Esophagus squamous epithelium (tissue), 5 donors: ENCODE measurements at regions not wholly inside any gene's neighbourhood (a gene's known extent, or its start where the extent isn't known, plus 50 kb on each side); places are given as distances from the start of the nearest gene placed in this dataset.

Source experiments
- DNase-seq: peaks from one replicate; lab custom pipeline; 2025; lab: John Stamatoyannopoulos, UW
- H3K27ac ChIP-seq, 4 donors: fragments of 200-600 bp; sonication (generic); one replicate each; pipeline ENCODE4 v1.5.1; 2016 to 2019; ENCODE audit warnings: mild to moderate bottlenecking in 1 of 4
- H3K27me3 ChIP-seq, 4 donors: fragments of 200-600 bp; sonication (generic); 1 replicate in 3 of 4; 2 replicates in 1 of 4; pipeline versions ENCODE4 v1.5.1 to v1.6.0; 2017 to 2021; ENCODE audit warnings: antibody characterized with exemption in 1 of 4
- H3K36me3 ChIP-seq, 3 donors: fragments of 200-600 bp; sonication (generic); one replicate each; pipeline ENCODE4 v1.5.1; 2016 to 2019
- H3K4me1 ChIP-seq, 3 donors: fragments of 200-600 bp; sonication (generic); one replicate each; pipeline ENCODE4 v1.5.1; 2017 to 2019
- H3K4me3 ChIP-seq, 4 donors: fragments of 200-600 bp; sonication (generic); 1 replicate in 3 of 4; 2 replicates in 1 of 4; pipeline ENCODE4 v1.5.1; 2016 to 2019; ENCODE audit warnings: mild to moderate bottlenecking in 2 of 4, moderate library complexity in 1 of 4
- H3K9me3 ChIP-seq, 3 donors: fragments of 200-600 bp; sonication (generic); one replicate each; pipeline ENCODE4 v1.5.1; 2016 to 2019
- POLR2A ChIP-seq, 4 donors: fragments of 450-650 bp; IDR thresholded peaks; one replicate each; pipeline ENCODE4 v1.6.1; 2017; ENCODE audit warnings: antibody characterized with exemption in 4 of 4, mild to moderate bottlenecking in 4 of 4, moderate library complexity in 3 of 4
- WGBS, 2 donors: methylation state at CpG; one replicate each; pipeline ENCODE4 v1.1.5; 2018; 5-methylcytosine and 5-hydroxymethylcytosine counted together
- intact Hi-C: fragments of 100-400 bp; cut with DNase I; formaldehyde crosslinking; loops from one replicate; pipeline ENCODE4 v1.15.0; 2022
- TF ChIP-seq, protein P1 (sequence below), 6 experiments: fragments of 450-650 bp in 4 of 6; fragments of 200-600 bp in 2 of 6; sonication (generic) in 2 of 6; IDR thresholded peaks; one replicate each; pipeline ENCODE4 v1.5.1; 2016 to 2019; ENCODE audit warnings: antibody characterized with exemption in 6 of 6, mild to moderate bottlenecking in 4 of 6, moderate library complexity in 4 of 6
- donor health status: DM: yes; HTN: yes; CAD: no.

DNA sequence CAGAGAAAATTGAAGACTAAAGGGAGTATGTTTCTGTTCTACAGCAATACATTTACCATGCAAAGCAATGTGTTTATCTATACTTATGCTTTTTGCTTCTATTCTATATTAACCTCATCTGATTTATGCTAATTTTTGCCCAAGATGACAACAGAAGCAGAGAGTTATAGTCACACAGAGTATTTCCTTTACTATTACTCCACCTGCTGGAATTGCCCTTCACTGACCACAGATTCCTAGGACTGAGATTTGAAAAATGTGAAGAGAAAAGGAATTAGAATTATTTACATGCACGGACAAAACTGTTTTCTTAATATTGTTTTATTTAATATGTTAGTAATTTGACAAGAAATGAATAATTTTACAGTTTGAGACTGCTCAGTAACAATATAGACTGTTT lies 745.6 kb downstream of the VGLL3 start:
- WGBS, 2 donors = 19 to 51% methylated on average over 1 of the region's 1 CpG
- H3K27ac ChIP-seq = no peak overlapping the region
- no peaks in the 10 kb centered on the region for H3K9me3 ChIP-seq
- DNase-seq = no peak
- no peaks in the 10 kb centered on the region for H3K36me3 ChIP-seq
- no peak for TF ChIP-seq POLR2A (IDR thresholded peaks at IDR 0.05)
- TF ChIP-seq, protein P1, sequence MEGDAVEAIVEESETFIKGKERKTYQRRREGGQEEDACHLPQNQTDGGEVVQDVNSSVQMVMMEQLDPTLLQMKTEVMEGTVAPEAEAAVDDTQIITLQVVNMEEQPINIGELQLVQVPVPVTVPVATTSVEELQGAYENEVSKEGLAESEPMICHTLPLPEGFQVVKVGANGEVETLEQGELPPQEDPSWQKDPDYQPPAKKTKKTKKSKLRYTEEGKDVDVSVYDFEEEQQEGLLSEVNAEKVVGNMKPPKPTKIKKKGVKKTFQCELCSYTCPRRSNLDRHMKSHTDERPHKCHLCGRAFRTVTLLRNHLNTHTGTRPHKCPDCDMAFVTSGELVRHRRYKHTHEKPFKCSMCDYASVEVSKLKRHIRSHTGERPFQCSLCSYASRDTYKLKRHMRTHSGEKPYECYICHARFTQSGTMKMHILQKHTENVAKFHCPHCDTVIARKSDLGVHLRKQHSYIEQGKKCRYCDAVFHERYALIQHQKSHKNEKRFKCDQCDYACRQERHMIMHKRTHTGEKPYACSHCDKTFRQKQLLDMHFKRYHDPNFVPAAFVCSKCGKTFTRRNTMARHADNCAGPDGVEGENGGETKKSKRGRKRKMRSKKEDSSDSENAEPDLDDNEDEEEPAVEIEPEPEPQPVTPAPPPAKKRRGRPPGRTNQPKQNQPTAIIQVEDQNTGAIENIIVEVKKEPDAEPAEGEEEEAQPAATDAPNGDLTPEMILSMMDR (IDR thresholded peaks at IDR 0.05) = no peak
- no peaks in the 10 kb centered on the region for H3K4me1 ChIP-seq
- intact Hi-C loops = no loop called here
- H3K27me3 ChIP-seq = no peaks in the 10 kb centered on the region
- H3K4me3 ChIP-seq = no peak overlapping the region

DNA sequence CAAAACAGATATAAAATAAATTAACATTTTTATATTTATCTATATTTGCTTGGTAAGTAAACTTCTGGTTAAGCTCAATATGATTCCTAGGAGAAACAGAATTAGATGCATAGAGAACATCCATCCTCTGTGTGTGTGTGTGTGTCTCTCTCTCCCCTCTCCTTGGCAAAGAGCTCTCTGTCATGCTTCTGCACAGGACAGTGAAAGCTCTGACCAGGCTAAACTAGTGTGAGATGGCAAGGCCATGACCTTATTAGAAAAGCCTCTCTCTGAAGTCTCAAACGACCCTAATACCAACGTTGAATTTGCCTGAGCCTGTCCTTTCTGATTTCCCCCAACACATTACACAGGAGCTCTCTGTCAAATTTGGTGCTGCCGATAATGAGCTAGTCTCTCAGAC lies 746.0 kb downstream of the VGLL3 start:
- TF ChIP-seq, protein P1 (IDR thresholded peaks at IDR 0.05) = no peak
- TF ChIP-seq POLR2A (IDR thresholded peaks at IDR 0.05) = no peak
- 33 to 39% methylated on average over 3 of the region's 3 CpGs for WGBS, 2 donors

DNA sequence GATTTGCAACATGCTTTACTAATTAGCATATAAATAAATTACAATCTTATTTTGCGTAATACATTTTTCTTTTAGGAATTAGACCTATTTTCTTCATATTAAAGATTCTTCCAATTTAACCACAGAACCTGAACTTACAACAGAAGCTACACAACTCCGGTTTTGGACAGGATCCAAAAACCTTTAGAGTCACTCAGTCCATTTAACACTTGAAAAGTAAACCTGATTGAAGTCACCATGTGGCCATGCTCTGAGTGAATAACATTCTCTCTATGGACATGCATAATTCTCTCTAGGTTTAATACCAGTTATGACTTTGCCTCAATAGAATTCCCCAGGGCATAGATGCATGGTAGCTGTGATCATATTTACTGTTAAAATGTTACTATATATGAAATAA lies 751.0 kb downstream of the VGLL3 start:
- H3K4me1 ChIP-seq = no peaks in the 10 kb centered on the region
- DNase-seq = no peak
- no peak overlapping the region for H3K4me3 ChIP-seq
- WGBS, 2 donors = 44 to 59% methylated on average over 2 of the region's 2 CpGs
- TF ChIP-seq, protein P1 (IDR thresholded peaks at IDR 0.05) = no peak
- no peak for TF ChIP-seq POLR2A (IDR thresholded peaks at IDR 0.05)
- H3K27me3 ChIP-seq = no peaks in the 10 kb centered on the region
- H3K36me3 ChIP-seq = no peaks in the 10 kb centered on the region
- H3K27ac ChIP-seq = no peak overlapping the region
- intact Hi-C loops = no loop called here
- no peaks in the 10 kb centered on the region for H3K9me3 ChIP-seq

More for the DNA sequence above, 746.0 kb downstream of the VGLL3 start:
- Histone ChIP-seq H3K9me3 (no peaks in the 10 kb centered on the region), H3K4me1 (no peaks in the 10 kb centered on the region), H3K27me3 (no peaks in the 10 kb centered on the region), H3K36me3 (no peaks in the 10 kb centered on the region), H3K27ac (no peak overlapping the region), H3K4me3 (no peak overlapping the region)
- no peak for DNase-seq
- intact Hi-C loops = no loop called here

DNA sequence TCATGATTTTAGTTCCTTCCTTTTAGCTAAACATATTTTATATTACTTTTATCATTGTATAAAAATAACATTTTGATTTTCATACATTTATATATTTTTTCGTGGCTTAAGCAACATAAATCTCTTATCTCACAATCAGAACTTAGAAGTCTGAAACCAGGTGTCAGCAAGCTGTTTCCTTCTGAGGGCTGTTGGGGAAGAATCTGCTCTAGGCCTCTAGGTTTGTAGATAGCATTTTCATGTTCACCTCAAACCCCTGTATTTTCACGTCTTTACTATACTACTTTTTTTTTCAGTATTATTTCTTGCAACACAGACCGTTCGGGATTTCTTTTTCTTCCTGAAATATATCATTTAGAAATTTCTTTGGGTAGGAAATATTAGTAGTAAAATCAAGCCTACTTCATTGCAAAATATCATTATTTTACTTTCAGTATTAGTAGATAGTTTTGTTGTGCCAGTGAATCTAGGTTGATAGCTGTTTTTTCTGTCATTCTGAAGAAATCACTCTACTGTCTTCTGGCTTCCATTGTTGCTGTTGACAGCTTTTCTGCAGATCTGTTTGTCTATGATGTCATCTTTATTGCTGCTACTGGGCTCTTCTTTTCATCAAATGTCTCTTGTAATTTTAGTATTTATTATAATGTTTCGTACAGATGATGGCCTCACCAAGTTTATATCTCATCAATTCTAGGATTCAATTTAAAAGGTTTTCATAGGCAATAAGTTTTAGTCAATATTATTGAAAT lies 756.3 kb downstream of the VGLL3 start:
- TF ChIP-seq, protein P1 (IDR thresholded peaks at IDR 0.05) = no peak
- TF ChIP-seq POLR2A (IDR thresholded peaks at IDR 0.05) = no peak
- H3K4me1 ChIP-seq = no peaks in the 10 kb centered on the region
- 53 to 71% methylated on average over 5 of the region's 5 CpGs for WGBS, 2 donors
- H3K27me3 ChIP-seq = no peaks in the 10 kb centered on the region
- H3K36me3 ChIP-seq = no peaks in the 10 kb centered on the region
- no peak overlapping the region for H3K4me3 ChIP-seq
- intact Hi-C loops = no loop called here
- no peak overlapping the region for H3K27ac ChIP-seq
- no peak for DNase-seq
- H3K9me3 ChIP-seq = peaks cover 0 to 5% (median 0%) of the 10 kb centered on the region in 3 donors

DNA sequence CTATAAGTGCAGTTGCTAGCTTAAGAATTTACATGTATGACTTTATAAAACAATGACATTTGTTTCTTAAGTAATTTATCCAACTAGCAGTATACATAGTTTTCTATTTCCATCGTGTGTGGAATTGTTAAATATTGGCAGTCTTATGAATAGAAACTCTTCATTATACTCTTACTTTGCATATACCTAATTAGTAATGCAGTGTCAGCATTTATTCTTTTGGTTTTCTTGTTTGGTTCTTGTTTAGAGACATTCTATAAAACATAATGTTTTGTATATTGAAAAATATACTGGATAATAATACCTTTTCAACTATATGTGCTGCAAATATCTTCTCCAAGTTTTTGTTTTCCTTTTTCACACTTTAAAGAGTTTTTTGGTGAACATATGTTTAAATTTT lies 760.2 kb downstream of the VGLL3 start:
- no peaks in the 10 kb centered on the region for H3K4me1 ChIP-seq
- no peaks in the 10 kb centered on the region for H3K36me3 ChIP-seq
- DNase-seq = no peak
- WGBS, 2 donors = 63 to 72% methylated on average over 1 of the region's 1 CpG
- TF ChIP-seq, protein P1 (IDR thresholded peaks at IDR 0.05) = no peak
- no peak for TF ChIP-seq POLR2A (IDR thresholded peaks at IDR 0.05)
- no peak overlapping the region for H3K27ac ChIP-seq
- peaks cover 0 to 5% (median 0%) of the 10 kb centered on the region in 3 donors for H3K9me3 ChIP-seq
- H3K27me3 ChIP-seq = no peaks in the 10 kb centered on the region
- no peak overlapping the region for H3K4me3 ChIP-seq
- intact Hi-C loops = no loop called here
